GM06990 (cell line): ENCODE measurements at regions not wholly inside any gene's neighbourhood (a gene's known extent, or its start where the extent isn't known, plus 50 kb on each side); places are given as distances from the start of the nearest gene placed in this dataset.

Experiments
- DNase-seq: peaks from one replicate; pipeline ENCODE4 v3.0.0-alpha.2; 2011; ENCODE audit not compliant: insufficient read length; ENCODE audit errors: extremely low read depth
- H3K27me3 ChIP-seq: replicated peaks from 2 replicates; pipeline ENCODE4 v1.6.0; 2011; ENCODE audit warnings: low read length; ENCODE audit not compliant: control insufficient read depth, insufficient read depth
- H3K36me3 ChIP-seq: 2 replicates; pipeline ENCODE4 v1.5.1; 2011; ENCODE audit warnings: low read length; ENCODE audit not compliant: control insufficient read depth, insufficient read depth
- H3K4me3 ChIP-seq: replicated peaks from 2 replicates; pipeline ENCODE4 v1.5.1; 2011; ENCODE audit warnings: low read depth, mild to moderate bottlenecking, control low read depth, low read length
- TF ChIP-seq, protein P1 (sequence below): IDR thresholded peaks from 2 replicates; pipeline ENCODE4 v1.5.1; 2011; ENCODE audit warnings: low read length, control low read depth, mild to moderate bottlenecking, inconsistent platforms; ENCODE audit not compliant: insufficient read depth, poor library complexity, severe bottlenecking

- DNase-seq: no peak
- no peak overlapping the region for H3K4me3 ChIP-seq
- no peaks in the 10 kb centered on the region for H3K36me3 ChIP-seq
- TF ChIP-seq, protein P1, sequence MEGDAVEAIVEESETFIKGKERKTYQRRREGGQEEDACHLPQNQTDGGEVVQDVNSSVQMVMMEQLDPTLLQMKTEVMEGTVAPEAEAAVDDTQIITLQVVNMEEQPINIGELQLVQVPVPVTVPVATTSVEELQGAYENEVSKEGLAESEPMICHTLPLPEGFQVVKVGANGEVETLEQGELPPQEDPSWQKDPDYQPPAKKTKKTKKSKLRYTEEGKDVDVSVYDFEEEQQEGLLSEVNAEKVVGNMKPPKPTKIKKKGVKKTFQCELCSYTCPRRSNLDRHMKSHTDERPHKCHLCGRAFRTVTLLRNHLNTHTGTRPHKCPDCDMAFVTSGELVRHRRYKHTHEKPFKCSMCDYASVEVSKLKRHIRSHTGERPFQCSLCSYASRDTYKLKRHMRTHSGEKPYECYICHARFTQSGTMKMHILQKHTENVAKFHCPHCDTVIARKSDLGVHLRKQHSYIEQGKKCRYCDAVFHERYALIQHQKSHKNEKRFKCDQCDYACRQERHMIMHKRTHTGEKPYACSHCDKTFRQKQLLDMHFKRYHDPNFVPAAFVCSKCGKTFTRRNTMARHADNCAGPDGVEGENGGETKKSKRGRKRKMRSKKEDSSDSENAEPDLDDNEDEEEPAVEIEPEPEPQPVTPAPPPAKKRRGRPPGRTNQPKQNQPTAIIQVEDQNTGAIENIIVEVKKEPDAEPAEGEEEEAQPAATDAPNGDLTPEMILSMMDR: no peak
- no peaks in the 10 kb centered on the region; the same call in 1 of the 2 replicates for H3K27me3 ChIP-seq
These were observed 236.6 kb downstream of the NPHP4 start for GRCh38 chr1:5755552-5756125.

DNA sequence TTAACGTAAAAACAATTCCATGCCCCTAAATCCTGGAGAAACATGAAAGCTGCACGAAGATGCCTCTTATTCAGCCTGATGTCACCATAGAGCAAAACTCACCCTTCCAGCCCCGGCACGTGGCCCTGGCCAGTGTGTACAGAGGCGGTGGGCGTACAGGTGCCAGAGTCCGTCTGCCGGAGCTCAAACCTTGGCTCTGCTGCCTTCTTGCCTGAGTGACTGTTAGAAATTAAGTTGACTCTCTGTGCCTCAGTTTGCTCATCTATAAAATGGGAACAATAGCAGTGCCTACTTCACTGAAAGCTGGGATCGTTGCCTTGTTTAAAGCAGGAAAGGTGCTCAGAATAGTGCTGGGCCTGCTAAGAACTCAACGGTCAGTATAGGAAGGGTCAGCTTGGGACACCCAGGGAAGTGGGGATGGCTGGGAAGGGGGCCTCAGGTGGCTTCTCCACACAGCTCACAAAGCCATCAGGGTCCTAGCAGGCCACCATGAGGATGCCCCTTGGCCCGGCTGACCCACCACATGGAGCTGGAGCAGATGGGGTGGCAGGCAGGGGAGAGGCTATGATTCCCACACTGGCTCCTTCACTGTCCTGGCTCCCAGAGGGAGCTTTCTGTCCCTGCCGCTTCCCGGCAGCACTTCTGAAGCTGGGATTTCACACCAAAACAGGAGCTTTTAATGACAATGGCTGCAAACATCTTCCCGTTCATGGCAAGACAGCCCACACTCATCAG lies 237.2 kb downstream of the NPHP4 start:
- TF ChIP-seq, protein P1: no peak
- H3K36me3 ChIP-seq: no peaks in the 10 kb centered on the region
- no peak for DNase-seq
- H3K27me3 ChIP-seq: no peaks in the 10 kb centered on the region; the same call in 1 of the 2 replicates
- H3K4me3 ChIP-seq: no peak overlapping the region

DNA sequence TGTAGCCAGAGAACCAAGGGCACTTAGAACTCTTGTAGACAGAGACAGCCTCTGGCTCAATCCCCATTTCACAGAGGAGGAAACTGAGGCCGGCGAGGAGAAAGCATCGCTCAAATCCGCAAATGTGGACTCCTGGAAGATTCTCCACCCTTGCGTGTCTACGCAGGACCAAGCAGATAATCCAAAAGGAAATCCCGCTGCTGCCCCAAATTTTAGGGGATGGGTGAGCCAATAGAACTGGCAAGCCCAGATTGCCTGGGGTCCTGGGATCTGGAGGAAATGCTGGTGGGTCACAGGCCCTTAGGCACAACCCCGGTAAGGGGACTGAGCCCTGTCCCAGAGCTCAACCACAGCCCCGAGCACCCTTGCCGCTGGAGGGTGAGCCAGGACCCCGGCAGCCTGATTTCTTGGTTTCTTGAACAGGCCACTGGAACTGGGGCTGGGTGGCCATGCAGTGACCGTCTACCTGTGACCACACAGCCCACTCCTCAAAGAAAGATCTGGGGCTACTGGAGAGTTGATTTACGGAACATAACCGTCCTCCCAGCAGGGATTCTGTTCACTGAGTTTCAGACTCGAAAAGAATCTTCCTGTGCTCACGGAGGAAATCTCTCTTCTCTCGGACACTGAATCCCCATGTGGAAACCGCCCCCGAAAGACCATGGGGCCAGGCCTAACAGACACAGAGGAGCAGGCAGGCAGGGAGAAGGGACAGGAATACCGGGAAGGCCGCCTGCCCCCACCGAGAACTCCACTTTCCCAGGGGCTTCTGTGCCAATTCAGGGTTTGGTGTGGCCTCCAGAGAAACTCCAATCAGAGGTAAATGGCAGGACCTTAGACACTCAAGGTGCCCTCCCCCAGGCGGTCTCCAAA lies 238.4 kb downstream of the NPHP4 start:
- H3K36me3 ChIP-seq: no peaks in the 10 kb centered on the region
- no peaks in the 10 kb centered on the region; the same call in 1 of the 2 replicates for H3K27me3 ChIP-seq
- H3K4me3 ChIP-seq: no peak overlapping the region
- no peak for DNase-seq
- TF ChIP-seq, protein P1: no peak

DNA sequence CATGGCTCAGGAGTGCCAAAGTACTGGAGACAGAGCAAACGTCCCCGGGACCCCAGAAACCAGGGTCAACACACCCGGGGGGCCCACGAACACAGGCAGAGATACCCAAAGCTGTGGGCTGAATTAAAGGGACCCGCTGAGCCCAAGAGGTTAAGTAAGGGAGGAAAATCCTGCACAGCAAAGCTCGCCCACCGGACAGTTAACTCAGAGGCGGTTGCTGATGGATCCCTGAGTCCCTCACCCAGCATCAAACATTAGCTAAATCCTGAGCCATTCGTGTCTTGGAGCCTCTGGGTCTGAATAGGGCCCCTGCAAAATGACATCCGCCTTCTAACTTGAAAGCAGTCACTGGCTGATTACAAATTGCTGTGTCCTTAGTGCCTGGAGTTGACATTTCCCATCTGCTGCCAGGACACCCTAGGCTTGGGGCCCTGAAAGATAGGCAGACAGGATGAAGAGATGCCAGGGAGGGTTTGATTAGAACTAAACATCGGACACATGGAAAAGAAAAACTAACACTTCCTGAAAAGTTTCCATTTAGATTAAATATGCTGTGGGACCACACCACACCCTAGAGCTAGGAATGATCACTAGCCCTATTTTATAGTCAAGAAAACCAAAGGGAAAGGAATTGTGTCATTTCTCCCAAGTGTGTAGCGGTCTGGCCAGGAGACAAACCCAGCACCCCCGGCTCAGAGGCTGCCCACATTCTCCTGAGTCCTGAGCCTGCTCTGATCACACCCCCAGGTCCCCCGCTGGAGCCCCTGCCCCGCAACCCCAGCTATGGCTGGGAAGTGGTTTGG lies 239.3 kb downstream of the NPHP4 start:
- Histone ChIP-seq H3K4me3 (no peak overlapping the region), H3K36me3 (no peaks in the 10 kb centered on the region), H3K27me3 (no peaks in the 10 kb centered on the region; the same call in 1 of the 2 replicates)
- DNase-seq: no peak
- TF ChIP-seq, protein P1: no peak
